MM.1S (cell line): ENCODE measurements at regions not wholly inside any gene's neighbourhood (a gene's known extent, or its start where the extent isn't known, plus 50 kb on each side); places are given as distances from the start of the nearest gene placed in this dataset.

Experiments
- CTCF ChIP-seq: fragments of 300-600 bp; sonication (generic); IDR thresholded peaks from 2 replicates; pipeline ENCODE4 v1.5.1; 2016; ENCODE audit warnings: antibody characterized with exemption, low read length, mixed read lengths
- EZH2 ChIP-seq: fragments of 300-600 bp; sonication (generic); optimal IDR thresholded peaks from 2 replicates; pipeline ENCODE3; 2017; ENCODE audit warnings: low read depth, mild to moderate bottlenecking, antibody characterized with exemption, low read length, mixed read lengths

DNA sequence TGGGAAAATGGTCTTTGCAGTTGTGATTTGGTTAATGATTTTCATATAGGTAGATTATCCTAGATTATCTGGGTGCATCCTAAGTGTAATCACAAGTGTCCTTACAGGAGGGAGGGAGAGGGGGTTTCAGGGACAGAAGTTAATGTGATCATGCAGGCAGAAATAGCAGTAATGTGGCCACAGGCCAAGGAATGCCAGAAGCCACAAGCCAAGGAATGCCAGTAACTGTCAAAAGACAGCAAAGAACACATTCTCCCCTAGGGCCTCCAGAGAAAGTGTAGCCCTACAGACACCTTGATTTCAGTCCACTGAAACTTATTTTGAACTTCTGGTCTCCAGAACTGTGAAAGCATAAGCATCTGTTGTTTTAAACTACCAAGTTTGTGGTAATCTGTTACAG lies 2074.5 kb downstream of the MAT2B start:
- TF ChIP-seq CTCF (no peak), EZH2 (no peak)
